H9 (cell line): ENCODE measurements at regions not wholly inside any gene's neighbourhood (a gene's known extent, or its start where the extent isn't known, plus 50 kb on each side); places are given as distances from the start of the nearest gene placed in this dataset.

ENCODE experiments used
- DNase-seq: peaks from one replicate; pipeline ENCODE4 v3.0.0-alpha.2; 2017
- H2AFZ ChIP-seq: one replicate; pipeline ENCODE4 v1.6.1; 2013; ENCODE audit warnings: mild to moderate bottlenecking, low read length, control low read depth, moderate library complexity
- H2AK5ac ChIP-seq: 2 replicates; pipeline ENCODE4 v1.6.1; 2013; ENCODE audit warnings: low read length, control low read depth, mixed read lengths; ENCODE audit not compliant: insufficient read length
- H2BK120ac ChIP-seq: one replicate; pipeline ENCODE4 v1.6.1; 2013; ENCODE audit warnings: low read depth, mild to moderate bottlenecking, low read length, control low read depth, inconsistent platforms; ENCODE audit not compliant: poor library complexity, severe bottlenecking
- H2BK12ac ChIP-seq: 2 replicates; pipeline ENCODE4 v1.6.1; 2013; ENCODE audit warnings: low read length, control low read depth, mixed read lengths, low read depth; ENCODE audit not compliant: insufficient read length
- H2BK15ac ChIP-seq: 2 replicates; pipeline ENCODE4 v1.6.1; 2013; ENCODE audit warnings: low read depth, low read length, control low read depth
- H2BK20ac ChIP-seq: one replicate; pipeline ENCODE4 v1.6.1; 2013; ENCODE audit warnings: low read depth, mild to moderate bottlenecking, low read length, control low read depth, inconsistent platforms; ENCODE audit not compliant: poor library complexity, severe bottlenecking
- H2BK5ac ChIP-seq: 2 replicates; pipeline ENCODE4 v1.6.1; 2013; ENCODE audit warnings: low read length, control low read depth, mixed read lengths; ENCODE audit not compliant: insufficient read length
- H3K14ac ChIP-seq: 2 replicates; pipeline ENCODE4 v1.6.1; 2013; ENCODE audit warnings: low read length, control low read depth; ENCODE audit not compliant: insufficient read depth
- H3K18ac ChIP-seq: 2 replicates; pipeline ENCODE4 v1.6.1; 2013; ENCODE audit warnings: low read depth, mild to moderate bottlenecking, mixed read lengths, low read length, control low read depth; ENCODE audit not compliant: insufficient read length
- H3K23ac ChIP-seq: 2 replicates; pipeline ENCODE4 v1.6.1; 2013; ENCODE audit warnings: low read length, control low read depth, mixed read lengths, low read depth; ENCODE audit not compliant: insufficient read length
- H3K23me2 ChIP-seq: 2 replicates; pipeline ENCODE4 v1.6.1; 2013; ENCODE audit warnings: low read depth, mild to moderate bottlenecking, mixed read lengths, low read length, control low read depth; ENCODE audit not compliant: insufficient read length, poor library complexity, severe bottlenecking
- H3K27ac ChIP-seq: 2 replicates; pipeline ENCODE4 v1.5.1; 2013; ENCODE audit warnings: low read length, control low read depth, mixed read lengths, low read depth; ENCODE audit not compliant: insufficient read length
- H3K27me3 ChIP-seq: 2 replicates; pipeline ENCODE4 v1.6.1; 2013; ENCODE audit warnings: low read length, control low read depth, inconsistent platforms; ENCODE audit not compliant: insufficient read depth
- H3K4ac ChIP-seq: 2 replicates; pipeline ENCODE4 v1.6.1; 2013; ENCODE audit warnings: low read depth, mild to moderate bottlenecking, control low read depth, inconsistent platforms, low read length, moderate library complexity
- H3K4me1 ChIP-seq: 2 replicates; pipeline ENCODE4 v1.6.1; 2013; ENCODE audit warnings: low read length, control low read depth, inconsistent platforms; ENCODE audit not compliant: insufficient read depth
- H3K4me2 ChIP-seq: 2 replicates; pipeline ENCODE4 v1.6.1; 2013; ENCODE audit warnings: low read length, control low read depth, mixed read lengths; ENCODE audit not compliant: insufficient read length, insufficient read depth
- H3K56ac ChIP-seq: 2 replicates; pipeline ENCODE4 v1.6.1; 2013; ENCODE audit warnings: low read depth, mild to moderate bottlenecking, mixed read lengths, low read length, control low read depth; ENCODE audit not compliant: insufficient read length
- H3K79me1 ChIP-seq: 2 replicates; pipeline ENCODE4 v1.6.1; 2013; ENCODE audit warnings: low read depth, mild to moderate bottlenecking, moderate library complexity, low read length, control low read depth, inconsistent platforms; ENCODE audit not compliant: insufficient read depth, poor library complexity, severe bottlenecking
- H3K79me2 ChIP-seq: 2 replicates; pipeline ENCODE4 v1.6.1; 2013; ENCODE audit warnings: low read length, control low read depth, inconsistent platforms; ENCODE audit not compliant: insufficient read depth
- H3K9ac ChIP-seq: 2 replicates; pipeline ENCODE4 v1.6.1; 2013; ENCODE audit warnings: low read length, control low read depth, mixed read lengths; ENCODE audit not compliant: insufficient read length; ENCODE audit errors: extremely low read depth
- H3K9me3 ChIP-seq: one replicate; pipeline ENCODE4 v1.6.1; 2013; ENCODE audit warnings: low read depth, low read length, inconsistent platforms; ENCODE audit not compliant: control insufficient read depth
- H3T11ph ChIP-seq: one replicate; pipeline ENCODE4 v1.6.1; 2013; ENCODE audit warnings: mild to moderate bottlenecking, low read length, control low read depth, inconsistent platforms
- H4K20me1 ChIP-seq: one replicate; pipeline ENCODE4 v1.6.1; 2013; ENCODE audit not compliant: control insufficient read depth, insufficient read length, insufficient read depth
- H4K5ac ChIP-seq: 2 replicates; pipeline ENCODE4 v1.6.1; 2013; ENCODE audit warnings: low read depth, mild to moderate bottlenecking, mixed read lengths, low read length, control low read depth; ENCODE audit not compliant: insufficient read length
- H4K8ac ChIP-seq: replicated peaks from 2 replicates; pipeline ENCODE4 v1.6.1; 2013; ENCODE audit warnings: low read length, control low read depth, mixed read lengths, low read depth; ENCODE audit not compliant: insufficient read length
- H4K91ac ChIP-seq: 2 replicates; pipeline ENCODE4 v1.6.1; 2013; ENCODE audit warnings: low read depth, mild to moderate bottlenecking, moderate library complexity, mixed read lengths, low read length, control low read depth; ENCODE audit not compliant: insufficient read length
- H3K27ac Mint-ChIP-seq, 3 experiments: 2 replicates in 2 of 3; 3 replicates in 1 of 3; pipeline ENCODE4 v1.8.0; 2020 to 2021; ENCODE audit warnings: mixed read lengths in 3 of 3, mild to moderate bottlenecking in 1 of 3, moderate library complexity in 1 of 3
- H3K27me3 Mint-ChIP-seq: 2 replicates; pipeline ENCODE4 v1.8.0; 2021; ENCODE audit warnings: low read depth, mild to moderate bottlenecking, moderate library complexity, mixed read lengths
- H3K36me3 Mint-ChIP-seq, 3 experiments: 2 replicates in 2 of 3; 3 replicates in 1 of 3; pipeline ENCODE4 v1.8.0; 2020 to 2021; ENCODE audit warnings: low read depth in 3 of 3, mixed read lengths in 3 of 3; ENCODE audit not compliant: insufficient read depth in 1 of 3
- H3K4me1 Mint-ChIP-seq, 2 experiments: 2 replicates each; pipeline ENCODE4 v1.8.0; 2020; ENCODE audit warnings: mixed read lengths in 2 of 2
- H3K4me3 Mint-ChIP-seq, 2 experiments: 2 replicates in 1 of 2; 3 replicates in 1 of 2; pipeline ENCODE4 v1.8.0; 2020 to 2021; ENCODE audit warnings: mild to moderate bottlenecking in 2 of 2, mixed read lengths in 2 of 2, moderate library complexity in 1 of 2
- H3K9me3 Mint-ChIP-seq, 2 experiments: 2 replicates in 1 of 2; 3 replicates in 1 of 2; pipeline ENCODE4 v1.8.0; 2020; ENCODE audit warnings: mild to moderate bottlenecking in 2 of 2, mixed read lengths in 2 of 2, moderate library complexity in 1 of 2
- CTCF ChIP-seq: fragments of 200-600 bp; sonication (generic); conservative IDR thresholded peaks from 3 replicates; pipeline ENCODE4 v1.8.0; 2021; ENCODE audit warnings: antibody characterized with exemption, mild to moderate bottlenecking
- WGBS: extraction: QIAGEN DNeasy Blood & Tissue Kit; methylation state at CpG from one replicate; pipeline ENCODE4 v1.1.7; 2013; ENCODE audit warnings: missing lambda C conversion rate, low lambda C conversion rate, mixed read lengths; ENCODE audit not compliant: insufficient read length; ENCODE audit errors: extremely low coverage; 5-methylcytosine and 5-hydroxymethylcytosine counted together

GRCh38 chr12:95368931-95369330 is 105.0 kb upstream of the METAP2 start:
- H4K8ac ChIP-seq, result no peak overlapping the region
- no peak for DNase-seq
- H3K4me1 ChIP-seq, result no peaks in the 10 kb centered on the region
- no peak overlapping the region for H2BK20ac ChIP-seq
- no peak overlapping the region for H2BK120ac ChIP-seq
- H3K18ac ChIP-seq, result no peak overlapping the region
- no peak overlapping the region for H2AK5ac ChIP-seq
- no peaks in the 10 kb centered on the region for H3K23me2 ChIP-seq
- H4K91ac ChIP-seq, result no peak overlapping the region
- H2BK5ac ChIP-seq, result no peak overlapping the region
- no peak for TF ChIP-seq CTCF
- no peaks in the 10 kb centered on the region for H3K79me2 ChIP-seq
- no peak overlapping the region for H3K4me2 ChIP-seq
- no peak overlapping the region for H3K56ac ChIP-seq
- H4K20me1 ChIP-seq, result no peaks in the 10 kb centered on the region
- no peak overlapping the region for H3K4ac ChIP-seq
- no peak overlapping the region for H3K9ac ChIP-seq
- H4K5ac ChIP-seq, result no peak overlapping the region
- no peak overlapping the region for H3K14ac ChIP-seq
- no peaks in the 10 kb centered on the region for H3K79me1 ChIP-seq
- no peak overlapping the region for H2AFZ ChIP-seq
- no peak overlapping the region for H3K23ac ChIP-seq
- H3K27ac ChIP-seq, result no peak overlapping the region
- Mint-ChIP-seq H3K9me3 (no peaks in the 10 kb centered on the region), H3K27me3 (no peaks in the 10 kb centered on the region), H3K27ac (no peak overlapping the region), H3K36me3 (no peaks in the 10 kb centered on the region), H3K4me3 (no peak overlapping the region), H3K4me1 (no peaks in the 10 kb centered on the region)
- H3K27me3 ChIP-seq, result no peaks in the 10 kb centered on the region
- no peak overlapping the region for H2BK12ac ChIP-seq
- WGBS, result no CpG with 5 or more reads among the region's 2 CpGs
- H3K9me3 ChIP-seq, result no peaks in the 10 kb centered on the region
- no peak overlapping the region for H2BK15ac ChIP-seq
- H3T11ph ChIP-seq, result no peak overlapping the region
